Prostate gland (tissue), 2 donors: ENCODE measurements at regions not wholly inside any gene's neighbourhood (a gene's known extent, or its start where the extent isn't known, plus 50 kb on each side); places are given as distances from the start of the nearest gene placed in this dataset.

Experiments used
- DNase-seq: peaks from one replicate; pipeline ENCODE4 v3.0.0-alpha.2; 2019; ENCODE audit warnings: low spot score
- H3K27ac ChIP-seq, 2 donors: fragments of 200-600 bp; sonication (generic); 2 replicates each; pipeline ENCODE4 v1.5.1; 2017 to 2019
- H3K27me3 ChIP-seq: fragments of 200-600 bp; sonication (generic); replicated peaks from 2 replicates; pipeline ENCODE4 v1.5.1; 2019; ENCODE audit not compliant: insufficient read depth
- H3K36me3 ChIP-seq, 2 donors: fragments of 200-600 bp; sonication (generic); 1 replicate in 1 of 2; 2 replicates in 1 of 2; pipeline versions ENCODE4 v1.5.1 to v1.8.1; 2017 to 2019
- H3K4me1 ChIP-seq: fragments of 200-600 bp; sonication (generic); replicated peaks from 2 replicates; pipeline ENCODE4 v1.5.1; 2019
- H3K4me3 ChIP-seq, 2 donors: fragments of 200-600 bp; sonication (generic); 2 replicates each; pipeline ENCODE4 v1.5.1; 2017 to 2019
- H3K9me3 ChIP-seq: fragments of 200-600 bp; sonication (generic); 2 replicates; pipeline ENCODE4 v1.5.1; 2017
- CTCF ChIP-seq, 4 experiments: fragments of 200-600 bp in 2 of 4; fragments of 450-650 bp in 2 of 4; sonication (generic) in 2 of 4; IDR thresholded peaks; 1 replicate in 3 of 4; 2 replicates in 1 of 4; pipeline ENCODE4 v1.5.1; 2016 to 2019; ENCODE audit warnings: antibody characterized with exemption in 4 of 4, mild to moderate bottlenecking in 2 of 4, moderate library complexity in 2 of 4
- POLR2A ChIP-seq: fragments of 450-650 bp; IDR thresholded peaks from one replicate; pipeline ENCODE4 v1.6.1; 2016; ENCODE audit warnings: antibody characterized with exemption, mild to moderate bottlenecking
- POLR2AphosphoS5 ChIP-seq: sonication (generic); formaldehyde crosslinking; IDR thresholded peaks from one replicate; pipeline ENCODE4 v1.6.1; 2017; ENCODE audit warnings: antibody characterized with exemption
- WGBS: methylation state at CpG from one replicate; pipeline ENCODE4 v1.1.5; 2018; 5-methylcytosine and 5-hydroxymethylcytosine counted together
- intact Hi-C: fragments of 100-400 bp; cut with DNase I; formaldehyde crosslinking; loops from one replicate; pipeline ENCODE4 v1.14.2; 2022

- H3K27me3 ChIP-seq = no peaks in the 10 kb centered on the region
- no peaks in the 10 kb centered on the region for H3K9me3 ChIP-seq
- intact Hi-C loops = no loop called here
- no peak overlapping the region for H3K4me3 ChIP-seq
- TF ChIP-seq CTCF (IDR thresholded peaks at IDR 0.05) (no peak), POLR2A (no peak), POLR2AphosphoS5 (no peak)
- 38% methylated on average over 3 of the region's 3 CpGs for WGBS
- no peak overlapping the region for H3K27ac ChIP-seq
- DNase-seq = no peak
- no peaks in the 10 kb centered on the region for H3K36me3 ChIP-seq
- H3K4me1 ChIP-seq = no peaks in the 10 kb centered on the region
Measured at GRCh38 chr9:73869264-73869663, 627.9 kb upstream of the RORB start.

DNA sequence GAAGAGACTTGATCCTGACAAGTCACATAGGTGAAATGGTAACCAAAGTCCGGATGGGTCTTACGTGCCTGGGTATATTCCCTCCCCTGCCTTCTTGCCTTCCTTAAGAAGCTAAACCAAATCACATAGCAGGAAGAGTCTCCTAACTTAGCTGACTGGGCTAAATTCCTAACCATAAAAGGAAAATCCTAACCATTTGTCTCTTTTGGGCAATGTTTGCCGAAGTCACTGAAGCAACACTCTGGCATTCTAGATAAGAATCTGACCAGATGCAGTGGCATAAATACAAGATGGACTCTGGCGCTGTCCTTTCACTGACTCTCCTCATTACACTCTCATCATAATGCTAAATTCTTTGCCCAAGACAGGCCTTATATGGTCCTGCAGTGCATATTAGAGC lies 625.5 kb upstream of the RORB start:
- no peaks in the 10 kb centered on the region for H3K4me1 ChIP-seq
- H3K4me3 ChIP-seq = no peak overlapping the region
- no peaks in the 10 kb centered on the region for H3K27me3 ChIP-seq
- WGBS = 75% methylated on average over 4 of the region's 4 CpGs
- H3K27ac ChIP-seq = no peak overlapping the region
- no peaks in the 10 kb centered on the region for H3K9me3 ChIP-seq
- no peak for DNase-seq
- intact Hi-C loops = no loop called here
- H3K36me3 ChIP-seq = no peaks in the 10 kb centered on the region
- no peak for TF ChIP-seq POLR2A
- no peak for TF ChIP-seq POLR2AphosphoS5
- no peak for TF ChIP-seq CTCF (IDR thresholded peaks at IDR 0.05)

GRCh38 chr9:73872701-73873100 lies 624.4 kb upstream of the RORB start:
- Histone ChIP-seq H3K36me3 (no peaks in the 10 kb centered on the region), H3K9me3 (no peaks in the 10 kb centered on the region), H3K27me3 (no peaks in the 10 kb centered on the region), H3K4me1 (no peaks in the 10 kb centered on the region), H3K27ac (no peak overlapping the region), H3K4me3 (no peak overlapping the region)
- no peak for TF ChIP-seq CTCF (IDR thresholded peaks at IDR 0.05)
- TF ChIP-seq POLR2AphosphoS5 = no peak
- TF ChIP-seq POLR2A = no peak
- no peak for DNase-seq
- intact Hi-C loops = no loop called here
- 53% methylated on average over 6 of the region's 6 CpGs for WGBS

- DNase-seq = no peak
- WGBS = 57% methylated on average over 3 of the region's 3 CpGs
- intact Hi-C loops = no loop called here
- no peak overlapping the region for H3K27ac ChIP-seq
- H3K9me3 ChIP-seq = no peaks in the 10 kb centered on the region
- H3K27me3 ChIP-seq = no peaks in the 10 kb centered on the region
- H3K4me3 ChIP-seq = no peak overlapping the region
- no peaks in the 10 kb centered on the region for H3K36me3 ChIP-seq
- TF ChIP-seq CTCF (IDR thresholded peaks at IDR 0.05) (no peak), POLR2A (no peak), POLR2AphosphoS5 (no peak)
- no peaks in the 10 kb centered on the region for H3K4me1 ChIP-seq
Measured at GRCh38 chr9:73880101-73880500, 617.0 kb upstream of the RORB start.

- DNase-seq = no peak
- Histone ChIP-seq H3K4me3 (no peak overlapping the region), H3K27ac (no peak overlapping the region), H3K27me3 (no peaks in the 10 kb centered on the region), H3K4me1 (no peaks in the 10 kb centered on the region), H3K9me3 (no peaks in the 10 kb centered on the region), H3K36me3 (no peaks in the 10 kb centered on the region)
- TF ChIP-seq CTCF (IDR thresholded peaks at IDR 0.05) = no peak
- no peak for TF ChIP-seq POLR2AphosphoS5
- no peak for TF ChIP-seq POLR2A
- WGBS = 96% methylated on average over 2 of the region's 2 CpGs
- intact Hi-C loops = no loop called here
Measured at GRCh38 chr9:73889023-73889422, 608.1 kb upstream of the RORB start.
